Daoy (cell line): ENCODE measurements at regions not wholly inside any gene's neighbourhood (a gene's known extent, or its start where the extent isn't known, plus 50 kb on each side); places are given as distances from the start of the nearest gene placed in this dataset.

Experiments
- DNase-seq: peaks from one replicate; pipeline ENCODE4 v3.0.0-alpha.2; 2015; ENCODE audit warnings: low read depth

GRCh38 chr3:79874646-79875045 lies 106.8 kb upstream of the ROBO1 start:
- DNase-seq = no peak

- peak; percentile 10 for DNase-seq
These were observed 104.7 kb upstream of the ROBO1 start for GRCh38 chr3:79872483-79872882.

DNA sequence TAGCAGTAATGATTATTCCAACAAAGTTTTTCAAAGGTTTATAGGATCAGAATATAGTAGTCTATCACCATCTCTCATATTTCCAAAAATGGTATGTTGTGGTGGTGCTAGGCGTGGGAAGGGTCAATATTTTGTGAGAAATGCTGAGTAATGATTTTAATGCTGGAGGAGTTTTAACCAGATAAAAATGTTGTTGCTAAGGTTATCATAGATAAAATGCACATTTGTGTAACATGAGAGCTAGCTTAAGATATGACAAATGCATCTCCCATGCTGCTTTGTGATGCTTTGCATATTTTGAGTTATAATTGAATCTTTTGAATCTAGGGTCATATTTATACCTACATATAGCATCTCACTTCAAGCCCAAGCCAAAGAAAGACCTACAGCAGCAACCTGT lies 103.9 kb upstream of the ROBO1 start:
- DNase-seq = no peak

DNA sequence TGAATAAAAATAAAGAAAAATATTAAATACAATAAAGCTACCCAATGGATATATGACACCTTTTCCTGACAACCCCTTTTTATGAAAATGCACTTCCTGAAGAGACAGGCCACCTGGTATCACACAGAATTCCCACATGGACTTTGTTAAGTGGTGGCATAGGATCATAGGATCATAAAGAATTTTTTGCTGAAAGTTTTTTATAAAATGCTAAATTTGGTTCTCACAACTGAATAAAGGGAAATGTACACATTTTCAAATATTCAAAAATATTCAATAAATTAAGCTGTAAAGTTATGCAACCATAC lies 102.5 kb upstream of the ROBO1 start:
- DNase-seq = no peak

DNA sequence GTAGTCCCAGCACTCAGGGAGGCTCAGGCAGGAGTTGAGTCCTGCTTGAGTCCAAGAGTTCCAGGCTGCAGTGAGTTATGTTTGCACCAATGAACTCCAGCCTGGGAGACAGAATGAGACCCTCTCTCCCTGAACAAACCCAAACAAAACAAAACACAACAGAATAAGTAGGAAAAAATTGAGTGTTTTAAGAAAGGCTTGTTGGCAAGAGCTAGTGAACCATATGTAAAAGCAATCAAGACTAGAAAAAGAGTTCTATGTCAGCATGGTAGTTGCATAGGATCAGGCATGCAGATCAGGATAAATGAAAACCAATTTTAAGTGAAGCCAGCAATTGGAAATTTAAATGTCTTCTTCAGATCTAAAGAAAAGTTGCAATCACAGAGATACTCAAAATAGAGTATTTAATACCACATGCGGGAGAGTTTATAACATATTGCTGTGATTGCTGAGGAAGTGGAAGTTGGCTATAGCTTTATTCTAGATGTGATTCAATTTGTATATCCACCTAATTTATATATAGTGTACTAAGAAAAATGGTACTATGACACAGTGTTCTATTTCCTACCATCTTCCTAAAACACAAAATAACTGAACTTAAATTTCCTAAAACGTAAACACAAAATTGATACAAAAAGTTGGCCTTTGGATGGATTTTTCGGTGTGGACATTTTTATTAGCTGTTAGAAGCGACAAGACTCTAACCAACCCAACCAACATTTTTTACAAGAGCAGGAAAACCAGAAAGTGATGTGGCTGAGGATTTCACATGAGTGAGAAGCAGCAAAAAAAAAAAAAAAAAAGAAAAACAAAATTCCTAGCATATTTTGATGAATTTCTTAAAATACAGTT lies 101.9 kb upstream of the ROBO1 start:
- no peak for DNase-seq

- DNase-seq = no peak
These were observed 98.4 kb upstream of the ROBO1 start for GRCh38 chr3:79866162-79866561.

DNA sequence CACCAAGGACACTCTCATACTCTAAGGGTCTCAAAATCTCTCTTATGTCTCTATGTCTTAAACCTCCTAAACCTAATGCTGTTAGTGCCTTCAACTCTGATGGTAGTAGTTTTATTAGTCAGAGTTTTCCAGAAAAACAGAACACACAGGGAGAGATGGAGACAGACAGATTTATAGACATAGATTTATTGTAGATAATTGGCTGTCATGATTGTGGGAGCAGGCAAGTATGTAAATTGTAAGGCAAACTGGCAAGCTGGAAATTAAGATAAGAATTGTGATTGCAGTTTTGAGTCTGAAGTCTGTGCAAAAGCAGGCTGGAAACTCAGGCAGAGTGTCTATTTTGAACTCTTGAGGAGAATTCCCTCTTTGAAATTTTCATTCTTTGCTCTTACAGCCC lies 96.3 kb upstream of the ROBO1 start:
- no peak for DNase-seq

GRCh38 chr3:79848876-79849275 lies 81.1 kb upstream of the ROBO1 start:
- DNase-seq = no peak

- DNase-seq = no peak
These were observed 80.1 kb upstream of the ROBO1 start for GRCh38 chr3:79847928-79848327.

GRCh38 chr3:79846148-79846933 lies 78.5 kb upstream of the ROBO1 start:
- peak; percentile 6 for DNase-seq

DNA sequence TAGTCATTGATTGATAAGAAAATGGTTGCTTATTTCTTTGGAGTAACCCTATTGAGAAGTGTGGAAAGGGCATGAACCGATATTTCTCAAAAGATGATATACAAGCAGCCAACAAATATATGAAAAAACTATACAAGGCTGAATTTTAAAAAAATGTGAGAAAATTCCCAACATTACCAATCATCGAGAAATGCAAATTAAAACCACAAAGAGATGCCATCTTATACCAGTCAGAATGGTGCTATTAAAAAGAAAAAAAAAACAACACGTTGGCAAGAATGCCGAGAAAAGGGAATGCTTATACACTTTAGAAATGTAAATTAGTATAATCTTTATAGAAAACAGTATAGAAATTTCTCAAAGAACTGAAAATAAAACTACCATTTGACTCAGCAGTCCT lies 77.7 kb upstream of the ROBO1 start:
- no peak for DNase-seq

- no peak for DNase-seq
These were observed 76.4 kb upstream of the ROBO1 start for GRCh38 chr3:79844176-79844575.

- no peak for DNase-seq
These were observed 75.4 kb upstream of the ROBO1 start for GRCh38 chr3:79843180-79843579.

DNA sequence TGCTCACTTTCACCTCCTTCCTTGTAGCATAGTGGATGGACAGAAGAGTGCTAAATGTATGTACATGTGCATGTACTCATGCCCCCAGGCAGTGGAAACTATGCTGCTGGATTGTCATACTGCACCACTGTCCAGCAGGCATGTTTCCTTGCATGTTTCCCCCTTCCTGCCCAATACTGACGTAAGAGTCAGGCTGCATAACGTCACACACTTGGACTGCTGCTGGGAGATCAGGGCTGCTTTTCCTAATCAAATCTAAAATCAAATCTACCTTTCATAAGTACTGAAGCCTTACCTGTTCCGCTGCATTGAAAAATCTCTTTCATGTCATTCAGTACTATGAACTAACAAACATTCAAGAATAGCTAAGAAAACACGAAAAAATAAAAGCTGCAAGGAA lies 67.9 kb upstream of the ROBO1 start:
- no peak for DNase-seq

- DNase-seq = no peak
These were observed 56.4 kb upstream of the ROBO1 start for GRCh38 chr3:79824166-79824565.

GRCh38 chr3:79822076-79822475 lies 54.3 kb upstream of the ROBO1 start:
- no peak for DNase-seq

DNA sequence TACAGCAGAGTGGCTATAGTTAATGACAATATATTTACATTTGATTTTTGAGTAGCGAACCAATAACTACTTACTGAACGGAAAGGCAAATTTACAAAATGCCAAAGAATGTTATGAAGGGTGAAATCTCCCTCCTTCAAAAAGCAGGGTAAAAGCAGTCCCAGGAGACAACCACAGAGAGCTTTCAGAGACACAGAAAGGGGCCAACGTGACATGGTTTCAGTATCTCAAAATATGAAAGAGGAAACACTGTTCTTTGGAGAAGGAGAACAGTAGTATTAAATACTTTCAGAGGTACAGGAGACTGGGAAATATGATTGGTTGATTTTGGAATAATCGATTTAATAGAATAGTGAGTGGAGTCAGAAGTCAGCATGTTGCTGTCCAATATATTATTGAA lies 52.3 kb upstream of the ROBO1 start:
- DNase-seq = no peak

- DNase-seq = no peak
These were observed 50.2 kb upstream of the ROBO1 start for GRCh38 chr3:79818015-79818414.
